ENCODE measurements at regions not wholly inside any gene's neighbourhood (a gene's known extent, or its start where the extent isn't known, plus 50 kb on each side); places are given as distances from the start of the nearest gene placed in this dataset.
"Not testable (repeated sequence)": the region's sequence is repeated elsewhere in the genome, so short reads cannot be mapped to it uniquely, and the experiment has no call there.

DNA sequence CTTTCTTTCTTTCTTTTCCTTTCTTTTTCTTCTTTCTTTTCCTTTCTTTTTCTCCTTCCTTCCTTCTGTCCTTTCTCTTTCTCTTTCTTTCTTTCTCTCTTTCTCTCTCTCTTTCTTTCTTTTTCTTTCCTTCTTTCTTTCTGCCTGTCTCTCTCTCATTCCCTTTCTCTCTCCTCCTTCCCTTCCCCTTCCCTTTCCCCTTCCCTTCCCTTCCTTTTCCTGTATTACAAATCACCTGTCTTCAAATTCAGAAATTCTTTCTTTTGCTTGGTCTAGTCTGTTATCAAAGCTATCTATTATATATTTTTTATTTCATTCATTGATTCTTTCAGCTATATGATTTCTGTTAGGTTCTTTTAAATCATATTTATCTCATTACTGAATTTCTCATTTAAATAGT, 315.2 kb upstream of the NOX3 start:
- DNase-seq (ENCODE audit: low spot score): no peak

GRCh38 chr6:155770313-155770712, 314.7 kb upstream of the NOX3 start:
- DNase-seq (ENCODE audit: low spot score): no peak

GRCh38 chr6:155765275-155766194, 309.9 kb upstream of the NOX3 start:
- DNase-seq (ENCODE audit: low spot score): peak; percentile 63

GRCh38 chr6:155762649-155763048, 307.0 kb upstream of the NOX3 start:
- no peak for DNase-seq (ENCODE audit: low spot score)

DNA sequence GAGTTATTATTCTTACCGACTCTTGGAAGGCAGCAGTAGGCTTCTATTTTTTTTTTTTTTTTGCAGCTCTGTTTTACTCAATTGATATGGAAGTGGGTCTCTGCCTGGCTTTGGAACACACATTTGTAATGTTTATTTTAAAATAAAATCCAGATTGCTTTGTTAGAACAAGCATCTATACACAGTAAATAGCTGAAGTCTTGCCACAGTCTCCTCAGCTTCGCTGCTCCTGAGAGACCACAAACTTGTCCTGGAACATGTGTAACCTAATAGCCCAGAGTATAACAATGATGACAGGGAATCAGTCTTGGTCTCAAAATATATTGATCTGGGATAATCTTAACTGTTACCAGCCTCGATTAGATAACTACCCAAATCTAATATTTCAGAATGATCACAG, 299.8 kb upstream of the NOX3 start:
- no peak for DNase-seq (ENCODE audit: low spot score)

DNA sequence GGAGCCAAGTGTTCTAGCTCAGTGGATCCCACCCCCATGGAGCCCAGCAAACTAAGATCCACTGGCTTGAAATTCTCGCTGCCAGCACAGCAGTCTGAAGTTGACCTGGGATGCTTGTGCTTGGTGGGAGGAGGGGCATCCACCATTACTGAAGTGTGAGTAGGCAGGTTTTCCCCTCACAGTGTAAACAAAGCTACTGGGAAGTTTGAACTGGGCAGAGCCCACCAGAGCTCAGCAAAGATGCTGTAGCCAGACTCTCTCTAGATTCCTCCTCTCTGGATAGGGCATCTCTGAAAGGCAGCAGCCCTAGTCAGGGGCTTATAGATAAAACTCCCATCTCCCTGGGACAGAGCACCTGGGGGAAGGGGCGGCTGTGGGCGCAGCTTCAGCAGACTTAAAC, 293.1 kb upstream of the NOX3 start:
- DNase-seq (ENCODE audit: low spot score): not testable (repeated sequence)

GRCh38 chr6:155747491-155747890, 291.9 kb upstream of the NOX3 start:
- DNase-seq (ENCODE audit: low spot score): no peak

DNA sequence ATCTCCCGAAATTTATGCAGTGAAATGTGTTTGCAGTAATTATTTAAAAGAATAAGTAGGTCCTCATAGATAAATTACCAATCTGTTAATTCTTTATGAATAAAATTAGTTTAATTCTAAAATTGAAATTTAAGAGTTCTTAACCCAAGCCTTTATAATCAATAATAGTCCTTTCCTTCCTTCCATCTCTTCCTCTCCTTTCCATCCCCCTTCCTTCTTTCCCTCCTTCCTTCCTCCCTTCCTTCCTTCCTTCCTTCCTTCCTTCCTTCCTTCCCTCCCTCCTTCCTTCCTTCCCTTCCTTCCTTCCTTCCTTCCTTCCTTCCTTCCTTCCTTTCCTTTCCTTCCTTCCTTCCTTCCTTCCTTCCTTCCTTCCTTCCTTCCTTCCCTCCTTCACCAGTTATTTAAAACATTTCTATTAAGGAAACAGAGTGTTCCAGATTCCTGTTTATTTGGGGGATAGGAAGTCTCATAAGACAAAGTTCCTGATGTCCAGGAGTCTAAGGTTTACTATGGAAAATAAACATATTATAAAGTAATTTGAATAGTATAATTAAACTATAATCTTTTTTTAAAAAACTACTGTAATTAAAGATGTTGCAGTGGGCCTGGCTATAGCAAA, 285.3 kb upstream of the NOX3 start:
- DNase-seq (ENCODE audit: low spot score): no peak

- no peak for DNase-seq (ENCODE audit: low spot score)
Observed at GRCh38 chr6:155738602-155739105, 283.0 kb upstream of the NOX3 start.

GRCh38 chr6:155717374-155717773, 261.7 kb upstream of the NOX3 start:
- no peak for DNase-seq (ENCODE audit: low spot score)

GRCh38 chr6:155710704-155711103, 255.1 kb upstream of the NOX3 start:
- DNase-seq (ENCODE audit: low spot score): no peak

- DNase-seq (ENCODE audit: low spot score): no peak
Observed at GRCh38 chr6:155709262-155709661, 253.6 kb upstream of the NOX3 start.

DNA sequence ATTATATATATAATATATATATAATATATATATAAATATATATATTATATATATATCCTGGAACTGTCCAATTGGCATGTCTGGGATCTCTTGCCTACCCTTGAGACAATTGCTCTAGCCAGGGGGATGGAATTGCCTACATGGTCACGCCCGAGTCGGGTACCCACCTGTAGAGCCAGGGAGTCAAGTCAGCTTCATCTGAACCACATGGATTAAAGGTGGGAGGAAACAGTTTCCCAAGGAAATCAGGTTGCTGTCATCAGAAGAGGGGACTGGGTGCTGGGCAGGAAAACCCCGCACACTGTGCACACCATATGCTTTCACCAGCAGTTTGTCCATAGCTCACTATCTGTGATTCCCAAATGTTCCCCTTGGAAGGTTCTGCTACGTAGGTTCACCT, 252.5 kb upstream of the NOX3 start:
- no peak for DNase-seq (ENCODE audit: low spot score)

DNA sequence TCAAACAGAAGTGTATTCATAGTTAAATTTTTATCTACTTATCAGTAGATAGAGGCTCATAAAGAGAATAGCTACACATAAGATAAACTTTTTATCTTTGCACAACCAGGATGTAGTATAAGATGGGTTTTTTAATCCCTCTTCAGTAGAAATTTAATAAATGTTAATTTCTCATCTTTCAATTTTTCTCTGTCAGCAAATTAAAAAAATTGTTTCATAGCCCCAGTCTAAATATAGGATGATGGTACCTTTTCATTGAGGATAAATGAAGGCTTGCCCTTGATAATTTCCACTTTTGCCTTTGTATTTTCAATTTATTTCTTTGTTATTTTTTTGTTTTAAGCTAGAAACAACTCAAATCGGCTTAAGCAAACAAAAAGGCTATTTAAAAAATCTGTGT, 251.2 kb upstream of the NOX3 start:
- DNase-seq (ENCODE audit: low spot score): no peak

DNA sequence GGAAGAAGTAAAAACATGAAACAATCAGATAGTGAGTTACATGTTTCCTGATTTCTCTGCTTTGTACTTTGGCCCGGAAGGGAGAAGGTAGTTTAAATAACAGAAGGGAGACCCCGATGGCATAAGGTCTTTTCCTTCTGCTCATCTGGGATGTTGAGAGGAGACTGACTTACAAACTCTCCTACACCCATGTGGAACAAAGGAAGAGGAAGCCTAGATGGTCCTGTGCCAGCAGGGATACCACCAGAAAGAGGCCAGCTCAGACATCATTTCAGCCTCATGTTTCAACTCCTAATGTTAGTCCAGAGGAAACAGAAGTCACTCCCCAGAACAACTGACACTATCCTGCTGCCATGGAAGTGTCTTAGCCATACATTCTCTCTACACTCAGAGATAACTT, 250.7 kb upstream of the NOX3 start:
- DNase-seq (ENCODE audit: low spot score): no peak

- no peak for DNase-seq (ENCODE audit: low spot score)
Observed at GRCh38 chr6:155701342-155701741, 245.7 kb upstream of the NOX3 start.

GRCh38 chr6:155695495-155695894, 239.9 kb upstream of the NOX3 start:
- DNase-seq (ENCODE audit: low spot score): no peak

- no peak for DNase-seq (ENCODE audit: low spot score)
Observed at GRCh38 chr6:155694419-155694790, 238.8 kb upstream of the NOX3 start.

GRCh38 chr6:155693573-155694418, 238.2 kb upstream of the NOX3 start:
- DNase-seq (ENCODE audit: low spot score): no peak

DNA sequence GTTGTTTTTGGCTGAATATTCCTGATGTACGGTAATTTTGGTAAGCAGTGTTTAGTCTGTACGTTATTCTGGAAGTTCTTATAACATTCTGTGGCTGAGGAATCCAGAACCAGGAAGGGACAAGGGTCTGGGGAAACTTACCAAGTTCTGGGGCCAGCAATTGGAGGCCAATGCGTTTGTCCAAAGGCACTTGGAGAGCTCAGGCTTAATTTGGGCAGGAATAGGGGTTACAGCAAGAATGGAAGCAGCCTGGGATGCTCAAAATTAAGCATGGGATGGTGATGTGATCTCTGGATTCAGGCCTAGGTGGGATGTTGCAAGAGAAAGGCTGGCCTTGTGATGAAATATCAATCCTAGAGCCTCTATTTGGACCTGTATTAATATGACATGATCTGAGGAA, 235.2 kb upstream of the NOX3 start:
- no peak for DNase-seq (ENCODE audit: low spot score)

DNA sequence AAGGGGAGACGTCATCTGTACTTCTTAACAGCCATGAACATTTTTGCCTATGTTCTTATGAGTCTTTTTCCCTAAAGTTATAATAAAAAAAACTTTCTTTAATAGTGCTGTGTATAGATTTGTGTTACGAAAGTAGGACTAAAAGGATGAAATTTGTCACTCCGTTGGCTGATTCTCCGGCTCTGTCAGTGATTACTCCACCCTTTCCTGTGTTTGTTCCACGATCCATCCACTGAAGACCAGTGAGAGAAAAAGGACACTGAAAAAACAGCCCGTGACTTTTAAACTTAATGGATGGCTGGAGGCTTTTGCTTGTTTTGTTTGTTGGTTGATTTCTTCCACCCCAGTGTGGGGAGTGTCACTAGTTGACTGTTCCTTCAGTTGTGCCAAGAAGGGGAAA, 232.0 kb upstream of the NOX3 start:
- no peak for DNase-seq (ENCODE audit: low spot score)

DNA sequence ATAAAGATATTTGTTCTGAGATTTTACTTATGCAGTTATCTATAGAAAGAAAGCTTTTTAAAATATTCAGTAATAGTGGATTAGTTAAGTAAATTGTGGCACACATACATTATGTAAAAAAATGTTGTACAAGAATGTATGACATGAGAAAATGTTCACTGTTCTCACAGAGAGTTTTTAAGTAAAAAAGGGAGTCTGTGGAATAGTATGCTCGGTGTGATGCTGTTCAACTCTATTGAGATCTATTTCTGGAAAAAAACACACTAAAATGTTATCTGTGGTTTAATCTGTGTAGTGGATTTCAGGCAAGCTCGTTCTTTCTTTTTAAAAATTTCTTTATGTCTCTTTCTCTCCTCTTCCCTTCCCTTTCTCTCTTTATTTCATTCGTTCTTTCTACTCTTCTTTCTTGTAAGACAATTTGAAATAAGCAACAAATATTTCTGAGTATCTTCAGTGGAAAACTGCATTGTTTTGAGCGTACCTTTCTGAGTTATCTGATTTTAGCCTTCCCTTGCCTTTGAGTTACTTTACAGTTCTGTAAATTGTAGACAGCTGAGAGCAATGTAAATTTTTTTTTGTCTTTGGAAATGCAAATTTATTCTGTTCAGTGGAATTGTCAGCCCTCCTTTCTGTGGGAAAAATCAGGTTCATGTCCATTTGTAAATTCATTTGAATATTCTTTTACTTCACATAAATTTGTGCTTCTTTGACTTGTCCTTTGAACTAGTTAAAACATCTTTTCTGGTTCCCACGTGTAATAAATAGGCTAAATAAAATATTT, 229.0 kb upstream of the NOX3 start:
- no peak for DNase-seq (ENCODE audit: low spot score)

Data from AG08395 (cell line).